WTC11 (cell line): ENCODE measurements at regions not wholly inside any gene's neighbourhood (a gene's known extent, or its start where the extent isn't known, plus 50 kb on each side); places are given as distances from the start of the nearest gene placed in this dataset.

Experiments used
- ATAC-seq: fragments of 200-7000 bp; cut with Tn5 transposase; 2 replicates; pipeline ENCODE4 v1.10.0; 2021; ENCODE audit warnings: mild to moderate bottlenecking, moderate library complexity
- CTCF ChIA-PET: fragments of 300-600 bp; sonication (Branson Sonifier 250); formaldehyde crosslinking; loops from one replicate; lab custom pipeline; 2021; ENCODE audit warnings: antibody characterized with exemption; lab: Charles Lee
- POLR2A ChIA-PET: fragments of 350-600 bp; sonication (Branson Sonifier 250); formaldehyde crosslinking; loops from one replicate; lab custom pipeline; 2021; ENCODE audit warnings: antibody characterized with exemption; lab: Charles Lee
- DNase-seq: peaks from one replicate; pipeline ENCODE4 v3.0.0; 2021; ENCODE audit warnings: low spot score
- H3K27ac Mint-ChIP-seq: 2 replicates; pipeline ENCODE4 v1.8.0; 2021; ENCODE audit warnings: mixed read lengths
- H3K27me3 Mint-ChIP-seq: 2 replicates; pipeline ENCODE4 v1.8.0; 2021; ENCODE audit warnings: low read depth, mild to moderate bottlenecking, moderate library complexity, mixed read lengths
- H3K36me3 Mint-ChIP-seq: 2 replicates; pipeline ENCODE4 v1.8.0; 2021; ENCODE audit warnings: mixed read lengths
- H3K4me1 Mint-ChIP-seq: 2 replicates; pipeline ENCODE4 v1.8.0; 2022; ENCODE audit warnings: mixed read lengths
- H3K4me3 Mint-ChIP-seq: 2 replicates; pipeline ENCODE4 v1.8.0; 2021; ENCODE audit warnings: mild to moderate bottlenecking, moderate library complexity, mixed read lengths
- H3K9me3 Mint-ChIP-seq: 2 replicates; pipeline ENCODE4 v1.8.0; 2021; ENCODE audit warnings: mixed read lengths
- AR ChIP-seq: fragments of 250-450 bp; sonication (Bioruptor Pico); IDR thresholded peaks from 2 replicates; pipeline ENCODE4 v1.9.0; 2021; ENCODE audit warnings: mild to moderate bottlenecking
- CBFB ChIP-seq: sonication (generic); formaldehyde crosslinking; IDR thresholded peaks from 2 replicates; pipeline ENCODE4 v1.8.1; 2022; ENCODE audit warnings: mild to moderate bottlenecking, low read depth, missing genetic modification reagents
- CDX4 ChIP-seq: fragments of 250-450 bp; sonication (Bioruptor Pico); IDR thresholded peaks from 2 replicates; pipeline ENCODE4 v1.9.0; 2021; ENCODE audit warnings: moderate library complexity, mild to moderate bottlenecking, inconsistent platforms, borderline replicate concordance
- FOXK1 ChIP-seq: sonication (generic); formaldehyde crosslinking; IDR thresholded peaks from 2 replicates; pipeline ENCODE4 v1.8.0; 2022; ENCODE audit warnings: mild to moderate bottlenecking, moderate library complexity, missing genetic modification reagents
- GABPB1 ChIP-seq: sonication (generic); formaldehyde crosslinking; IDR thresholded peaks from 2 replicates; pipeline ENCODE4 v1.8.1; 2023; ENCODE audit warnings: mild to moderate bottlenecking, missing genetic modification reagents
- IRF1 ChIP-seq: sonication (generic); formaldehyde crosslinking; IDR thresholded peaks from 2 replicates; pipeline ENCODE4 v1.8.0; 2023; ENCODE audit warnings: missing genetic modification reagents
- MYBL2 ChIP-seq: sonication (generic); formaldehyde crosslinking; IDR thresholded peaks from 2 replicates; pipeline ENCODE4 v1.8.1; 2023; ENCODE audit warnings: mild to moderate bottlenecking, moderate library complexity, missing genetic modification reagents
- NR1H2 ChIP-seq: sonication (generic); formaldehyde crosslinking; IDR thresholded peaks from 2 replicates; pipeline ENCODE4 v1.9.0; 2021; ENCODE audit warnings: mild to moderate bottlenecking, moderate library complexity, missing genetic modification reagents
- PRDM15 ChIP-seq: sonication (generic); formaldehyde crosslinking; IDR thresholded peaks from 2 replicates; pipeline ENCODE4 v1.8.0; 2022; ENCODE audit warnings: missing genetic modification reagents
- PREB ChIP-seq: sonication (generic); formaldehyde crosslinking; IDR thresholded peaks from 2 replicates; pipeline ENCODE4 v1.8.1; 2022; ENCODE audit warnings: mild to moderate bottlenecking, missing genetic modification reagents, moderate library complexity, borderline replicate concordance
- RELA ChIP-seq: sonication (generic); formaldehyde crosslinking; IDR thresholded peaks from 2 replicates; pipeline ENCODE4 v1.8.1; 2022; ENCODE audit warnings: missing genetic modification reagents, mild to moderate bottlenecking, borderline replicate concordance
- TCF7 ChIP-seq: sonication (generic); formaldehyde crosslinking; IDR thresholded peaks from 2 replicates; pipeline ENCODE4 v1.8.0; 2022; ENCODE audit warnings: mild to moderate bottlenecking, low read depth, missing genetic modification reagents, moderate library complexity
- TEAD1 ChIP-seq: sonication (generic); formaldehyde crosslinking; IDR thresholded peaks from 2 replicates; pipeline ENCODE4 v1.8.0; 2022; ENCODE audit warnings: mild to moderate bottlenecking, missing genetic modification reagents
- USF1 ChIP-seq: sonication (generic); formaldehyde crosslinking; IDR thresholded peaks from 2 replicates; pipeline ENCODE4 v1.8.0; 2022; ENCODE audit warnings: mild to moderate bottlenecking, missing genetic modification reagents
- ZNF232 ChIP-seq: sonication (generic); formaldehyde crosslinking; IDR thresholded peaks from 2 replicates; pipeline ENCODE4 v1.8.0; 2022; ENCODE audit warnings: mild to moderate bottlenecking, missing genetic modification reagents
- ZNF263 ChIP-seq: sonication (generic); formaldehyde crosslinking; IDR thresholded peaks from 2 replicates; pipeline ENCODE4 v1.8.1; 2022; ENCODE audit warnings: low read depth, mild to moderate bottlenecking, moderate library complexity, missing genetic modification reagents
- ZNF416 ChIP-seq: fragments of 250-450 bp; sonication (Bioruptor Pico); IDR thresholded peaks from 2 replicates; pipeline ENCODE4 v1.9.0; 2021; ENCODE audit warnings: mild to moderate bottlenecking, inconsistent platforms
- ZNF425 ChIP-seq: fragments of 250-450 bp; sonication (Bioruptor Pico); conservative IDR thresholded peaks from 2 replicates; pipeline ENCODE4 v1.9.0; 2021; ENCODE audit warnings: mild to moderate bottlenecking
- ZNF671 ChIP-seq: fragments of 250-450 bp; sonication (Bioruptor Pico); IDR thresholded peaks from 2 replicates; pipeline ENCODE4 v1.8.0; 2021; ENCODE audit warnings: mild to moderate bottlenecking

- CTCF ChIA-PET: no interaction called here
- Mint-ChIP-seq H3K4me3 (no peak overlapping the region), H3K36me3 (peaks cover 18% of the 10 kb centered on the region)
- DNase-seq: no peak
- no peak for TF ChIP-seq TCF7 (CRISPR knock-in tag)
- no peak for TF ChIP-seq ZNF671
- TF ChIP-seq, all 79 proteins: peak for 0
- Mint-ChIP-seq H3K27me3 (no peaks in the 10 kb centered on the region), H3K9me3 (peaks cover 24% of the 10 kb centered on the region), H3K27ac (no peak overlapping the region), H3K4me1 (no peaks in the 10 kb centered on the region)
- POLR2A ChIA-PET: no interaction called here
- ATAC-seq: no peak
Measured at GRCh38 chr7:94104301-94104700, 100.1 kb upstream of the BET1 start.

- Mint-ChIP-seq H3K27me3 (no peaks in the 10 kb centered on the region; the same call in 1 of the 2 replicates), H3K4me3 (no peak overlapping the region), H3K27ac (no peak overlapping the region), H3K4me1 (peaks cover 8% of the 10 kb centered on the region), H3K36me3 (no peaks in the 10 kb centered on the region)
- CTCF ChIA-PET: no interaction called here
- POLR2A ChIA-PET: no interaction called here
- DNase-seq: no peak
- TF ChIP-seq ZNF263 (CRISPR knock-in tag): no peak
- TF ChIP-seq RELA (CRISPR knock-in tag): no peak
- TF ChIP-seq IRF1: no peak
- no peak for TF ChIP-seq CDX4 (CRISPR knock-in tag)
- no peak for TF ChIP-seq PREB (CRISPR knock-in tag)
- no peak for TF ChIP-seq NR1H2 (CRISPR knock-in tag)
- TF ChIP-seq TEAD1: no peak
- TF ChIP-seq MYBL2: no peak
- no peak for TF ChIP-seq PRDM15
- TF ChIP-seq FOXK1 (CRISPR knock-in tag): no peak
- TF ChIP-seq ZNF232: no peak
- no peak for TF ChIP-seq CBFB (CRISPR knock-in tag)
- no peak for TF ChIP-seq USF1 (CRISPR knock-in tag)
- TF ChIP-seq, all 79 proteins: peak for 0
- H3K9me3 Mint-ChIP-seq: no peaks in the 10 kb centered on the region
- no peak for ATAC-seq
Measured at GRCh38 chr7:94109556-94109955, 105.4 kb upstream of the BET1 start.

- Mint-ChIP-seq H3K9me3 (no peaks in the 10 kb centered on the region), H3K27ac (no peak overlapping the region), H3K4me3 (no peak overlapping the region), H3K4me1 (peaks cover 8% of the 10 kb centered on the region), H3K27me3 (no peaks in the 10 kb centered on the region; the same call in 1 of the 2 replicates), H3K36me3 (no peaks in the 10 kb centered on the region)
- DNase-seq (no peak), ATAC-seq (no peak; the same call in 1 of the 2 replicates)
- CTCF ChIA-PET: no interaction called here
- POLR2A ChIA-PET: no interaction called here
- no peak for TF ChIP-seq AR (CRISPR knock-in tag)
- TF ChIP-seq ZNF425: no peak
- no peak for TF ChIP-seq ZNF416 (CRISPR knock-in tag)
- no peak for TF ChIP-seq GABPB1 (CRISPR knock-in tag)
Measured at GRCh38 chr7:94111009-94111408, 106.9 kb upstream of the BET1 start.
